HCT116 (cell line): ENCODE measurements at regions not wholly inside any gene's neighbourhood (a gene's known extent, or its start where the extent isn't known, plus 50 kb on each side); places are given as distances from the start of the nearest gene placed in this dataset.

ENCODE experiments used
- ATAC-seq: fragments of 200-7000 bp; cut with Tn5 transposase; 2 replicates; pipeline ENCODE4 v1.9.1; 2020; ENCODE audit warnings: mild to moderate bottlenecking, moderate library complexity
- BruUV-seq: library from RNA; stranded (reverse); fragments of 400-500 nt; replicated peaks from 2 replicates; lab custom pipeline; 2021; lab: Mats Ljungman, UMichigan
- CTCF ChIA-PET: fragments of 300-600 bp; sonication (Branson Sonifier 250); formaldehyde crosslinking; loops from one replicate; lab custom pipeline; 2021; ENCODE audit warnings: antibody characterized with exemption; lab: Charles Lee
- POLR2A ChIA-PET: fragments of 300-600, 350-600 bp; sonication (Branson Sonifier 250); formaldehyde crosslinking; loops from one replicate; lab custom pipeline; 2021; ENCODE audit warnings: antibody characterized with exemption; lab: Charles Lee
- RAD21 ChIA-PET, 2 experiments: fragments of 300-600 bp; sonication (Branson Sonifier 250); formaldehyde crosslinking; loops; one replicate each; lab custom pipeline; 2023; ENCODE audit warnings: low total read pairs in 2 of 2; ENCODE audit not compliant: uncharacterized antibody in 2 of 2, unreplicated experiment in 2 of 2, low non-redundant PET in 1 of 2; lab: Charles Lee
- DNase-seq: peaks from one replicate; pipeline ENCODE4 v3.0.0-alpha.2; 2010; ENCODE audit warnings: low read depth, low spot score
- H2AFZ ChIP-seq: fragments of 200-600 bp; shearing (Covaris generic), sonication (generic); 2 replicates; pipeline ENCODE4 v1.6.1; 2017; ENCODE audit warnings: low read depth, mixed run types, mixed read lengths, antibody characterized with exemption, low read length; ENCODE audit not compliant: poor library complexity, severe bottlenecking
- H3K27ac ChIP-seq: 2 replicates; pipeline ENCODE4 v1.5.1; 2012; ENCODE audit warnings: low read depth, low read length
- H3K27me3 ChIP-seq: fragments of 200-600 bp; sonication (generic); 2 replicates; pipeline ENCODE4 v1.6.1; 2016; ENCODE audit warnings: mixed run types, low read length, mixed read lengths; ENCODE audit not compliant: insufficient read depth
- H3K36me3 ChIP-seq, 2 experiments: fragments of 200-500 bp in 1 of 2; fragments of 200-600 bp in 1 of 2; sonication (Bioruptor generic) in 1 of 2; sonication (generic) in 1 of 2; 2 replicates each; pipeline versions ENCODE4 v1.5.1 to v1.6.1; 2014 to 2016; ENCODE audit warnings: low read length in 2 of 2, inconsistent platforms in 1 of 2, mixed read lengths in 1 of 2, mixed run types in 1 of 2; ENCODE audit not compliant: insufficient read depth in 2 of 2, control insufficient read depth in 1 of 2
- H3K4me1 ChIP-seq, 2 experiments: fragments of 200-600 bp in 1 of 2; sonication (generic) in 1 of 2; 2 replicates each; pipeline versions ENCODE4 v1.5.1 to v1.6.1; 2012 to 2017; ENCODE audit warnings: low read length in 2 of 2, inconsistent platforms in 1 of 2, mild to moderate bottlenecking in 1 of 2, mixed read lengths in 1 of 2, mixed run types in 1 of 2, moderate library complexity in 1 of 2; ENCODE audit not compliant: insufficient read depth in 2 of 2, control insufficient read depth in 1 of 2
- H3K4me2 ChIP-seq: fragments of 200-600 bp; sonication (generic); 2 replicates; pipeline ENCODE4 v1.6.1; 2017; ENCODE audit warnings: mixed run types, low read length, mixed read lengths
- H3K4me3 ChIP-seq, 2 experiments: fragments of 200-600 bp in 1 of 2; sonication (generic) in 1 of 2; replicated peaks in 1 of 2; 2 replicates each; pipeline ENCODE4 v1.5.1; 2011 to 2016; ENCODE audit warnings: low read length in 2 of 2, control low read depth in 1 of 2, low read depth in 1 of 2, mild to moderate bottlenecking in 1 of 2, mixed read lengths in 1 of 2, mixed run types in 1 of 2
- H3K79me2 ChIP-seq: fragments of 200-600 bp; sonication (generic); 2 replicates; pipeline ENCODE4 v1.6.1; 2017; ENCODE audit warnings: mild to moderate bottlenecking, mixed run types, low read length, moderate library complexity, mixed read lengths; ENCODE audit not compliant: insufficient read depth
- H3K9ac ChIP-seq: fragments of 200-600 bp; sonication (generic); 2 replicates; pipeline ENCODE4 v1.6.1; 2016; ENCODE audit warnings: low read length, mixed read lengths
- H3K9me2 ChIP-seq: fragments of 200-600 bp; sonication (generic), shearing (Covaris generic); 2 replicates; pipeline ENCODE4 v1.6.1; 2017; ENCODE audit warnings: mixed run types, mild to moderate bottlenecking, moderate library complexity; ENCODE audit not compliant: insufficient read depth
- H3K9me3 ChIP-seq, 2 experiments: fragments of 200-500 bp in 1 of 2; fragments of 200-600 bp in 1 of 2; sonication (Bioruptor generic) in 1 of 2; sonication (generic) in 1 of 2; 2 replicates each; pipeline ENCODE4 v1.6.1; 2014 to 2017; ENCODE audit warnings: low read length in 2 of 2, mixed read lengths in 2 of 2, inconsistent platforms in 1 of 2, low read depth in 1 of 2, mild to moderate bottlenecking in 1 of 2, mixed run types in 1 of 2, moderate library complexity in 1 of 2; ENCODE audit not compliant: control insufficient read depth in 1 of 2, insufficient read depth in 1 of 2
- H4K20me1 ChIP-seq: fragments of 200-600 bp; sonication (generic), shearing (Covaris generic); 2 replicates; pipeline ENCODE4 v1.6.1; 2017; ENCODE audit warnings: mixed run types, mild to moderate bottlenecking, moderate library complexity; ENCODE audit not compliant: insufficient read depth
- CBX3 ChIP-seq: IDR thresholded peaks from 2 replicates; pipeline ENCODE4 v1.6.1; 2012; ENCODE audit warnings: low read depth
- CEBPB ChIP-seq: IDR thresholded peaks from 2 replicates; pipeline ENCODE4 v1.6.1; 2012; ENCODE audit warnings: low read depth
- CTCF ChIP-seq, 3 experiments: fragments of 200-600 bp in 1 of 3; sonication (generic) in 1 of 3; IDR thresholded peaks in 2 of 3; conservative IDR thresholded peaks in 1 of 3; 2 replicates each; pipeline ENCODE4 v1.5.1; 2012 to 2017; ENCODE audit warnings: low read depth in 2 of 3, low read length in 2 of 3, antibody characterized with exemption in 1 of 3, borderline replicate concordance in 1 of 3, control low read depth in 1 of 3, mild to moderate bottlenecking in 1 of 3, mixed read lengths in 1 of 3, mixed run types in 1 of 3, moderate library complexity in 1 of 3; ENCODE audit not compliant: insufficient read depth in 1 of 3
- EZH2 ChIP-seq: fragments of 200-600 bp; sonication (generic); IDR thresholded peaks from 2 replicates; pipeline ENCODE4 v1.6.1; 2017; ENCODE audit warnings: antibody characterized with exemption, mixed run types
- FOSL1 ChIP-seq: IDR thresholded peaks from 2 replicates; pipeline ENCODE4 v1.6.1; 2012; ENCODE audit warnings: low read depth
- JUND ChIP-seq: IDR thresholded peaks from 2 replicates; pipeline ENCODE4 v1.6.1; 2012
- POLR2AphosphoS5 ChIP-seq: IDR thresholded peaks from 2 replicates; pipeline ENCODE4 v1.6.1; 2011; ENCODE audit warnings: mild to moderate bottlenecking, low read depth, low read length, moderate library complexity
- RAD21 ChIP-seq: IDR thresholded peaks from 2 replicates; pipeline ENCODE4 v1.6.1; 2012; ENCODE audit warnings: low read depth, mild to moderate bottlenecking
- REST ChIP-seq: IDR thresholded peaks from 2 replicates; pipeline ENCODE4 v1.6.1; 2012; ENCODE audit warnings: low read depth
- SIN3A ChIP-seq: IDR thresholded peaks from 2 replicates; pipeline ENCODE4 v1.6.1; 2012; ENCODE audit warnings: low read depth
- SP1 ChIP-seq: IDR thresholded peaks from 2 replicates; pipeline ENCODE4 v1.6.1; 2012; ENCODE audit warnings: low read depth
- SRF ChIP-seq: IDR thresholded peaks from 2 replicates; pipeline ENCODE4 v1.6.1; 2012; ENCODE audit warnings: low read depth
- ZBTB33 ChIP-seq: IDR thresholded peaks from 2 replicates; pipeline ENCODE4 v1.6.1; 2011; ENCODE audit warnings: mild to moderate bottlenecking, low read length, moderate library complexity; ENCODE audit not compliant: insufficient replicate concordance; ENCODE audit errors: extremely low read depth
- ZFX ChIP-seq: fragments of 450-650 bp; IDR thresholded peaks from 2 replicates; pipeline ENCODE4 v1.6.1; 2017
- ZNF274 ChIP-seq: fragments of 200-500 bp; sonication (Bioruptor generic); IDR thresholded peaks from 2 replicates; pipeline ENCODE4 v1.6.1; 2014; ENCODE audit warnings: mild to moderate bottlenecking, low read depth, low read length, inconsistent platforms
- intact Hi-C: fragments of 100-400 bp; cut with micrococcal nuclease; formaldehyde crosslinking; loops from 2 replicates; pipeline ENCODE4 v1.10.0; 2022

- intact Hi-C loops, result no loop called here
- no peak for ATAC-seq
- H3K36me3 ChIP-seq, result no peaks in the 10 kb centered on the region
Measured at GRCh38 chr2:125107446-125107845, 1082.4 kb downstream of the CNTNAP5 start.

More at GRCh38 chr2:125107446-125107845, 1082.4 kb downstream of the CNTNAP5 start:
- DNase-seq, result no peak
- Histone ChIP-seq H3K79me2 (no peaks in the 10 kb centered on the region), H3K9me2 (no peaks in the 10 kb centered on the region), H3K27ac (no peak overlapping the region), H3K9ac (no peak overlapping the region), H3K4me1 (no peaks in the 10 kb centered on the region), H4K20me1 (no peaks in the 10 kb centered on the region; the same call in 1 of the 2 replicates), H3K9me3 (peaks cover 8 to 18% of the 10 kb centered on the region in 2 experiments; a peak in 3 of 4 replicates), H3K4me3 (no peak overlapping the region), H3K27me3 (no peaks in the 10 kb centered on the region), H3K4me2 (no peak overlapping the region), H2AFZ (no peak overlapping the region)
- RAD21 ChIA-PET, result no interaction called here
- CTCF ChIA-PET, result no interaction called here
- TF ChIP-seq ZNF274 (no peak), SIN3A (no peak), CTCF (IDR thresholded peaks at IDR 0.05 in 2 of 3, conservative IDR thresholded peaks at IDR 0.05 in 1 of 3; ENCODE audit: borderline replicate concordance in 1 of 3, insufficient read depth in 1 of 3, low read depth in 2 of 3, low read length in 2 of 3) (no peak), ZBTB33 (no peak), RAD21 (no peak), SP1 (no peak), CBX3 (no peak), JUND (no peak), ZFX (no peak), FOSL1 (no peak), EZH2 (no peak), REST (no peak), POLR2AphosphoS5 (no peak), SRF (no peak), CEBPB (no peak)
- BruUV-seq, result no TSS peak
- POLR2A ChIA-PET, result no interaction called here
